OCI-LY1 (cell line): ENCODE measurements at regions not wholly inside any gene's neighbourhood (a gene's known extent, or its start where the extent isn't known, plus 50 kb on each side); places are given as distances from the start of the nearest gene placed in this dataset.

ENCODE experiments used
- CTCF ChIP-seq: fragments of 200-600 bp; sonication (generic), shearing (Covaris generic); IDR thresholded peaks from 2 replicates; pipeline ENCODE4 v1.5.1; 2017; ENCODE audit warnings: mild to moderate bottlenecking, antibody characterized with exemption, low read length, moderate library complexity, mixed read lengths
- EZH2 ChIP-seq: fragments of 200-600 bp; sonication (generic), shearing (Covaris generic); IDR thresholded peaks from 2 replicates; pipeline ENCODE4 v1.8.0; 2017; ENCODE audit warnings: borderline replicate concordance, mixed run types, mild to moderate bottlenecking, antibody characterized with exemption, low read length, moderate library complexity, mixed read lengths

- TF ChIP-seq CTCF (no peak), EZH2 (no peak)
Observed at GRCh38 chr13:89923736-89924135, 1423.8 kb upstream of the MIR17HG start.
